SK-N-SH (cell line): ENCODE measurements at regions not wholly inside any gene's neighbourhood (a gene's known extent, or its start where the extent isn't known, plus 50 kb on each side); places are given as distances from the start of the nearest gene placed in this dataset.

ENCODE experiments used
- CTCF ChIA-PET: fragments of 300-600, 350-600 bp; formaldehyde crosslinking; extraction: SDS; loops from one replicate; lab custom pipeline; 2021; lab: Yijun Ruan, JAX
- POLR2A ChIA-PET: fragments of 350-600 bp; sonication (Branson Sonifier 250); formaldehyde crosslinking; extraction: SDS; loops from one replicate; lab custom pipeline; 2020; ENCODE audit warnings: antibody characterized with exemption, inconsistent platforms; lab: Yijun Ruan, JAX
- DNase-seq: peaks from one replicate; pipeline ENCODE4 v3.0.0; 2012
- H2AFZ ChIP-seq: fragments of 200-600 bp; sonication (generic); 2 replicates; pipeline ENCODE4 v1.8.1; 2016; ENCODE audit warnings: antibody characterized with exemption, mild to moderate bottlenecking, low read depth
- H3F3A ChIP-seq: fragments of 200-600 bp; sonication (generic); replicated peaks from 2 replicates; pipeline ENCODE3; 2016; ENCODE audit warnings: antibody characterized with exemption, mild to moderate bottlenecking; ENCODE audit not compliant: insufficient read depth
- H3K27ac ChIP-seq, 2 experiments: fragments of 200-500 bp in 1 of 2; fragments of 200-600 bp in 1 of 2; sonication (Bioruptor generic) in 1 of 2; sonication (generic), shearing (Covaris generic) in 1 of 2; 2 replicates each; pipeline versions ENCODE4 v1.5.1 to v1.6.1; 2014 to 2016; ENCODE audit warnings: low read depth in 2 of 2, inconsistent platforms in 1 of 2, low read length in 1 of 2, mild to moderate bottlenecking in 1 of 2, mixed read lengths in 1 of 2
- H3K27me3 ChIP-seq: fragments of 200-600 bp; sonication (generic), shearing (Covaris generic); 2 replicates; pipeline ENCODE4 v1.6.1; 2016; ENCODE audit warnings: mixed run types; ENCODE audit not compliant: insufficient read depth
- H3K36me3 ChIP-seq, 2 experiments: fragments of 200-500 bp in 1 of 2; fragments of 200-600 bp in 1 of 2; sonication (Bioruptor generic) in 1 of 2; sonication (generic) in 1 of 2; replicated peaks in 1 of 2; 2 replicates each; pipeline versions ENCODE3 to v1.5.1; 2014 to 2016; ENCODE audit warnings: low read length in 1 of 2, mild to moderate bottlenecking in 1 of 2; ENCODE audit not compliant: insufficient read depth in 2 of 2, control insufficient read depth in 1 of 2
- H3K4me1 ChIP-seq, 2 experiments: fragments of 200-500 bp in 1 of 2; fragments of 200-600 bp in 1 of 2; sonication (Bioruptor generic) in 1 of 2; sonication (generic), shearing (Covaris generic) in 1 of 2; 2 replicates each; pipeline versions ENCODE4 v1.5.1 to v1.6.1; 2014 to 2016; ENCODE audit warnings: low read depth in 1 of 2, low read length in 1 of 2, mixed run types in 1 of 2; ENCODE audit not compliant: insufficient read depth in 2 of 2, control insufficient read depth in 1 of 2
- H3K4me2 ChIP-seq: fragments of 200-600 bp; sonication (generic), shearing (Covaris generic); 2 replicates; pipeline ENCODE4 v1.6.1; 2017; ENCODE audit warnings: mixed run types
- H3K4me3 ChIP-seq, 2 experiments: fragments of 200-500 bp in 1 of 2; fragments of 200-600 bp in 1 of 2; sonication (Bioruptor generic) in 1 of 2; sonication (generic), shearing (Covaris generic) in 1 of 2; 2 replicates each; pipeline versions ENCODE4 v1.5.1 to v1.8.1; 2014 to 2016; ENCODE audit warnings: low read depth in 2 of 2, inconsistent platforms in 1 of 2, low read length in 1 of 2, mild to moderate bottlenecking in 1 of 2, mixed read lengths in 1 of 2, moderate library complexity in 1 of 2
- H3K79me2 ChIP-seq: fragments of 200-600 bp; sonication (generic); 2 replicates; pipeline ENCODE4 v1.8.1; 2017; ENCODE audit warnings: mild to moderate bottlenecking; ENCODE audit not compliant: insufficient read depth
- H3K9ac ChIP-seq: fragments of 200-600 bp; sonication (generic); 2 replicates; pipeline ENCODE4 v1.6.1; 2017; ENCODE audit warnings: mixed run types
- H3K9me2 ChIP-seq: fragments of 200-600 bp; sonication (generic); 2 replicates; pipeline ENCODE4 v1.6.1; 2017; ENCODE audit warnings: mixed run types
- H3K9me3 ChIP-seq: fragments of 200-600 bp; sonication (generic); 2 replicates; pipeline ENCODE4 v1.6.1; 2017; ENCODE audit warnings: mixed run types, mild to moderate bottlenecking, moderate library complexity
- H4K20me1 ChIP-seq: fragments of 200-600 bp; sonication (generic); 2 replicates; pipeline ENCODE4 v1.6.1; 2017; ENCODE audit warnings: mild to moderate bottlenecking, mixed run types; ENCODE audit not compliant: insufficient read depth
- EZH2phosphoT487 ChIP-seq: fragments of 200-600 bp; sonication (generic); IDR thresholded peaks from 2 replicates; pipeline ENCODE4 v1.6.1; 2017; ENCODE audit warnings: low read depth, mixed run types, mild to moderate bottlenecking, antibody characterized with exemption, moderate library complexity, borderline replicate concordance
- FOXJ3 ChIP-seq: sonication (generic); formaldehyde crosslinking; IDR thresholded peaks from 2 replicates; pipeline ENCODE4 v1.5.1; 2020; ENCODE audit warnings: mild to moderate bottlenecking, missing genetic modification reagents
- GABPA ChIP-seq: IDR thresholded peaks from 2 replicates; pipeline ENCODE4 v1.4.0; 2012; ENCODE audit warnings: low read depth, mild to moderate bottlenecking
- IRF3 ChIP-seq: fragments of 150-350 bp; IDR thresholded peaks from 2 replicates; pipeline ENCODE4 v1.6.1; 2016; ENCODE audit warnings: mild to moderate bottlenecking, low read depth, low read length
- JUND ChIP-seq: IDR thresholded peaks from 2 replicates; pipeline ENCODE4 v1.4.0; 2012
- NFIC ChIP-seq: IDR thresholded peaks from 2 replicates; pipeline ENCODE4 v1.4.0; 2012; ENCODE audit warnings: borderline replicate concordance
- REST ChIP-seq: IDR thresholded peaks from 2 replicates; pipeline ENCODE4 v1.6.1; 2012; ENCODE audit warnings: mild to moderate bottlenecking, low read depth, low read length, moderate library complexity
- RFX5 ChIP-seq: IDR thresholded peaks from 2 replicates; pipeline ENCODE4 v1.6.1; 2012; ENCODE audit warnings: mild to moderate bottlenecking, improper control_type of control experiment, low read length
- SIN3A ChIP-seq: IDR thresholded peaks from 2 replicates; pipeline ENCODE4 v1.6.1; 2012; ENCODE audit warnings: low read depth, mild to moderate bottlenecking, low read length, moderate library complexity, borderline replicate concordance
- SMC3 ChIP-seq: IDR thresholded peaks from 2 replicates; pipeline ENCODE4 v1.6.1; 2012; ENCODE audit warnings: low read depth, low read length, improper control_type of control experiment
- TCF12 ChIP-seq: IDR thresholded peaks from 2 replicates; pipeline ENCODE4 v1.4.0; 2012
- WGBS: methylation state at CpG from one replicate; pipeline ENCODE4 v1.1.6; 2017; ENCODE audit warnings: low lambda C conversion rate; 5-methylcytosine and 5-hydroxymethylcytosine counted together
- TF ChIP-seq, protein P1 (sequence below): IDR thresholded peaks from 2 replicates; pipeline ENCODE4 v1.4.0; 2012; ENCODE audit warnings: low read depth, borderline replicate concordance
- TF ChIP-seq, protein P2 (sequence below): IDR thresholded peaks from 2 replicates; pipeline ENCODE4 v1.4.0; 2012; ENCODE audit warnings: low read depth
- TF ChIP-seq, protein P3 (sequence below): fragments of 200-600 bp; sonication (generic); IDR thresholded peaks from 2 replicates; pipeline ENCODE4 v1.6.1; 2017; ENCODE audit warnings: antibody characterized with exemption, mild to moderate bottlenecking, moderate library complexity

DNA sequence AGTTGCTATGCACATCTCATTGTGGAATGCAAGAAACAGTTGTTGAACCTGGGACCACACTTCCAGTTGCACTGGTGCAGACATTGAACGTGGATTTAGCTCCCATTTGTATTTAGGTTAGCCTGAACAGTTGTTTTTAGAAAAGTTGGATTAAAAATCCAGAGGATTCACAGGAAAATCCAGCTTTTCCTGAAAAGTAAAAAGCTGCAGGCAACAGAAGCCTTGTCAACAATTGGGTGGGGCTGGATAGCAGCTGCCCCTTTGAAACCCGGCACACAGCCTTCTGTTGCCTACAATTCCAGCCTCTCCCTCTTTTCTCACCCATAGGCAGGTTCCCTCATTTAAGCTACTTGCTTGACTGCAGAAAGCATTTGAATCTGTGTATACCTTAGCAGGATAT, 165.3 kb upstream of the TBL1XR1 start:
- 92% methylated on average over 2 of the region's 2 CpGs for WGBS
- Histone ChIP-seq H3K27ac (no peak overlapping the region), H3K4me2 (no peak overlapping the region), H3K36me3 (no peaks in the 10 kb centered on the region), H3K27me3 (no peaks in the 10 kb centered on the region), H3F3A (peaks cover 15% of the 10 kb centered on the region), H3K79me2 (no peaks in the 10 kb centered on the region), H2AFZ (no peak overlapping the region), H3K4me1 (peaks cover 29 to 31% of the 10 kb centered on the region in 2 experiments), H3K4me3 (no peak overlapping the region; a peak in 1 of 4 replicates), H3K9ac (no peak overlapping the region), H3K9me2 (no peaks in the 10 kb centered on the region), H3K9me3 (no peaks in the 10 kb centered on the region), H4K20me1 (no peaks in the 10 kb centered on the region)
- no peak for DNase-seq
- TF ChIP-seq REST (no peak), GABPA (no peak), FOXJ3 (CRISPR knock-in tag) (no peak), RFX5 (no peak), TCF12 (no peak), SMC3 (no peak), NFIC (no peak), EZH2phosphoT487 (no peak), IRF3 (no peak), JUND (no peak), SIN3A (no peak)
- TF ChIP-seq, protein P1, sequence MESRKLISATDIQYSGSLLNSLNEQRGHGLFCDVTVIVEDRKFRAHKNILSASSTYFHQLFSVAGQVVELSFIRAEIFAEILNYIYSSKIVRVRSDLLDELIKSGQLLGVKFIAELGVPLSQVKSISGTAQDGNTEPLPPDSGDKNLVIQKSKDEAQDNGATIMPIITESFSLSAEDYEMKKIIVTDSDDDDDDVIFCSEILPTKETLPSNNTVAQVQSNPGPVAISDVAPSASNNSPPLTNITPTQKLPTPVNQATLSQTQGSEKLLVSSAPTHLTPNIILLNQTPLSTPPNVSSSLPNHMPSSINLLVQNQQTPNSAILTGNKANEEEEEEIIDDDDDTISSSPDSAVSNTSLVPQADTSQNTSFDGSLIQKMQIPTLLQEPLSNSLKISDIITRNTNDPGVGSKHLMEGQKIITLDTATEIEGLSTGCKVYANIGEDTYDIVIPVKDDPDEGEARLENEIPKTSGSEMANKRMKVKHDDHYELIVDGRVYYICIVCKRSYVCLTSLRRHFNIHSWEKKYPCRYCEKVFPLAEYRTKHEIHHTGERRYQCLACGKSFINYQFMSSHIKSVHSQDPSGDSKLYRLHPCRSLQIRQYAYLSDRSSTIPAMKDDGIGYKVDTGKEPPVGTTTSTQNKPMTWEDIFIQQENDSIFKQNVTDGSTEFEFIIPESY, result no peak
- TF ChIP-seq, protein P2, sequence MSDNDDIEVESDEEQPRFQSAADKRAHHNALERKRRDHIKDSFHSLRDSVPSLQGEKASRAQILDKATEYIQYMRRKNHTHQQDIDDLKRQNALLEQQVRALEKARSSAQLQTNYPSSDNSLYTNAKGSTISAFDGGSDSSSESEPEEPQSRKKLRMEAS, result no peak
- TF ChIP-seq, protein P3, sequence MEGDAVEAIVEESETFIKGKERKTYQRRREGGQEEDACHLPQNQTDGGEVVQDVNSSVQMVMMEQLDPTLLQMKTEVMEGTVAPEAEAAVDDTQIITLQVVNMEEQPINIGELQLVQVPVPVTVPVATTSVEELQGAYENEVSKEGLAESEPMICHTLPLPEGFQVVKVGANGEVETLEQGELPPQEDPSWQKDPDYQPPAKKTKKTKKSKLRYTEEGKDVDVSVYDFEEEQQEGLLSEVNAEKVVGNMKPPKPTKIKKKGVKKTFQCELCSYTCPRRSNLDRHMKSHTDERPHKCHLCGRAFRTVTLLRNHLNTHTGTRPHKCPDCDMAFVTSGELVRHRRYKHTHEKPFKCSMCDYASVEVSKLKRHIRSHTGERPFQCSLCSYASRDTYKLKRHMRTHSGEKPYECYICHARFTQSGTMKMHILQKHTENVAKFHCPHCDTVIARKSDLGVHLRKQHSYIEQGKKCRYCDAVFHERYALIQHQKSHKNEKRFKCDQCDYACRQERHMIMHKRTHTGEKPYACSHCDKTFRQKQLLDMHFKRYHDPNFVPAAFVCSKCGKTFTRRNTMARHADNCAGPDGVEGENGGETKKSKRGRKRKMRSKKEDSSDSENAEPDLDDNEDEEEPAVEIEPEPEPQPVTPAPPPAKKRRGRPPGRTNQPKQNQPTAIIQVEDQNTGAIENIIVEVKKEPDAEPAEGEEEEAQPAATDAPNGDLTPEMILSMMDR, result no peak
- ChIA-PET POLR2A (interaction anchor here (4.1 kb wide), 1 partner anchor 166 kb away, joined by 51 read pairs; the partner anchor contains the start of gene TBL1XR1), CTCF (interaction anchor here (0.9 to 4.6 kb wide), 4 partner anchors 10 to 415 kb away, joined by 3 to 38 read pairs (median 6); no protein-coding TSS in a partner anchor)
